ENCODE measurements at regions not wholly inside any gene's neighbourhood (a gene's known extent, or its start where the extent isn't known, plus 50 kb on each side); places are given as distances from the start of the nearest gene placed in this dataset.

DNA sequence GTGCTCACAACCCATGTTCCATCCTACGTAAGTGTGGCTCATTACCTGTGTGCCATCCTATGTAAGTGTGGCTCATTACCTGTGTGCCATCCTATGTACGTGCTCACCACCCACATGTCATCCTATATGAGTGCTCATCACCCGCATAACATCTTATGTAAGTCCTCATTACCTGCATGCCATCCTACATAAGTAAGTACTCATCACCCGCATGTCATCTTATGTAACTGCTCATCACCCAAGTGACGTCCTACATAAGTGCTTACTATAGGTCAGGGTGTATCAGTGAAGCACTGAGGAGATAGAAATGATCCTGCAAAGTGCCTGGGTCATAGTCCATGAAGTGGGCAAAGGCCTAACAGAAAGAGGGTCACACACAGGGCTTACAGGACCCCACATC lies 93.1 kb downstream of the AXIN2 start (continued):
- no peak for TF ChIP-seq CUX1 (CRISPR knock-in tag; IDR thresholded peaks at IDR 0.05)
- no peak for TF ChIP-seq SNIP1 (IDR thresholded peaks at IDR 0.05; ENCODE audit: low read depth)
- TF ChIP-seq ZNF282 (CRISPR knock-in tag; IDR thresholded peaks at IDR 0.05): no peak
- TF ChIP-seq TCFL5 (CRISPR knock-in tag; conservative IDR thresholded peaks at IDR 0.05): no peak
- no peak for TF ChIP-seq E2F6 (IDR thresholded peaks at IDR 0.05; ENCODE audit: borderline replicate concordance in 1 of 2, extremely low read depth in 1 of 2, insufficient read depth in 1 of 2, insufficient read length in 1 of 2, low read depth in 1 of 2, low read length in 1 of 2, poor library complexity in 1 of 2, severe bottlenecking in 1 of 2)
- TF ChIP-seq USF2 (CRISPR knock-in tag; IDR thresholded peaks at IDR 0.05): no peak
- TF ChIP-seq ZFP36 (IDR thresholded peaks at IDR 0.05; ENCODE audit: low read depth, low read length, partially characterized antibody): no peak
